ENCODE measurements at regions not wholly inside any gene's neighbourhood (a gene's known extent, or its start where the extent isn't known, plus 50 kb on each side); places are given as distances from the start of the nearest gene placed in this dataset.
"Not testable (repeated sequence)": the region's sequence is repeated elsewhere in the genome, so short reads cannot be mapped to it uniquely, and the experiment has no call there.

DNA sequence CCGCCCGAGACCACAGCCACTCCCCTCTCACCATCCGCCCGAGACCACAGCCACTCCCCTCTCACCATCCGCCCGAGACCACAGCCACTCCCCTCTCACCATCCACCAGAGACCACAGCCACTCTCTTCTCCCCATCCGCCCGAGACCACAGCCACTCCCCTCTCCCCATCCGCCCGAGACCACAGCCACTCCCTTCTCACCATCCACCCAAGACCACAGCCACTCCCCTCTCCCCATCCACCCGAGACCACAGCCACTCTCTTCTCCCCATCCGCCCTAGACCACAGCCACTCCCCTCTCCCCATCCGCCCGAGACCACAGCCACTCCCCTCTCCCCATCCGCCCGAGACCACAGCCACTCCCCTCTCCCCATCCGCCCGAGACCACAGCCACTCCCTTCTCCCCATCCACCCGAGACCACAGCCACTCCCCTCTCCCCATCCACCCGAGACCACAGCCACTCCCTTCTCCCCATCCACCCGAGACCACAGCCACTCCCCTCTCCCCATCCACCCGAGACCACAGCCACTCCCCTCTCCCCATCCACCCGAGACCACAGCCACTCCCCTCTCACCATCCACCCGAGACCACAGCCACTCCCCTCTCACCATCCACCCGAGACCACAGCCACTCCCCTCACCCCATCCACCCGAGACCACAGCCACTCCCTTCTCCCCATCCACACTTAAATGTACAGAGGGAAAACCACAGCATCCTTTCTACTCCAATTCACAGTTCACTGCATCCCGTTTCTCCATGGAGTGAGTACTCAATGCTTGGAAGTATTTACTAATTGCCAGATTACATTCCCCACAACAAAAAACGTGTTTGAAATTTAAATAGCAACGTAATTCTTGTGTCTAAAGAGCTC lies 83.5 kb upstream of the SFSWAP start:
- peak; percentile 45 for DNase-seq
- in situ Hi-C loops (cut with MboI; ENCODE audit: low pct_unique_long_range_greater_than_20kb, low sequenced_read_pairs), result not testable (repeated sequence)

DNA sequence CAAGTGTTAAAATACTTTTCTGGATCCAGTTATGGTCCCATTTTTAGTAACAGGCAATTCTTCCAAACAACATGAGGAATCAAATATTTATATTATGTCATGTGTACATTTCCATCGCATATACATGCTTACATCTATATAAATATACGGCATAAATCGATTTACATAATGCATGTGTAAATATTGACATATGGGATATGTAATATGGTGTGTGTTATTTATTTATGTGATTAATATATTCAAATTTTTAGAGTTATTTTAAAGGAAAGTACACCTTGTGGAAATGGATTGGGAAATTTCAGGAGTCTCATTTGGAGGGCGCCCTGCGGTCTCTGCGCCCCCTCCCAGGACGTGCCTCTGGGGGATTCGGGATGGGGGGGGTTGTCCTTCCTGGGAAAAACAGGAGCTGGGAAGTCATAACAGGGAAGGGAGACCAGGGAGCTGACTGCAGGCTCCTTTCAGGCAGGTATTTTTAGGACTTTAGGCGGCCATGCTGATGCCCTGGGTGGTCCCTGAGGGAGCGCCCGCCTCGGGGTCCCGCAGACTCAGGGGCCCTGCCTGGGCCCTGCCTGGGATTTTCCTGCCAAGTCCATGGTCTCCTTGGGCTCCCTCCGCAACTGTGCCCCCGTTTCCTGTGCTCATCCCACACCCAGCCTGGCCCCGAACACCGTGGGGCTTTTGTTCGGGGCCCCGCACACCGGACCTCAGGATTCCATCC lies 82.7 kb upstream of the SFSWAP start:
- no peak for DNase-seq
- in situ Hi-C loops (cut with MboI; ENCODE audit: low pct_unique_long_range_greater_than_20kb, low sequenced_read_pairs), result no loop called here

DNA sequence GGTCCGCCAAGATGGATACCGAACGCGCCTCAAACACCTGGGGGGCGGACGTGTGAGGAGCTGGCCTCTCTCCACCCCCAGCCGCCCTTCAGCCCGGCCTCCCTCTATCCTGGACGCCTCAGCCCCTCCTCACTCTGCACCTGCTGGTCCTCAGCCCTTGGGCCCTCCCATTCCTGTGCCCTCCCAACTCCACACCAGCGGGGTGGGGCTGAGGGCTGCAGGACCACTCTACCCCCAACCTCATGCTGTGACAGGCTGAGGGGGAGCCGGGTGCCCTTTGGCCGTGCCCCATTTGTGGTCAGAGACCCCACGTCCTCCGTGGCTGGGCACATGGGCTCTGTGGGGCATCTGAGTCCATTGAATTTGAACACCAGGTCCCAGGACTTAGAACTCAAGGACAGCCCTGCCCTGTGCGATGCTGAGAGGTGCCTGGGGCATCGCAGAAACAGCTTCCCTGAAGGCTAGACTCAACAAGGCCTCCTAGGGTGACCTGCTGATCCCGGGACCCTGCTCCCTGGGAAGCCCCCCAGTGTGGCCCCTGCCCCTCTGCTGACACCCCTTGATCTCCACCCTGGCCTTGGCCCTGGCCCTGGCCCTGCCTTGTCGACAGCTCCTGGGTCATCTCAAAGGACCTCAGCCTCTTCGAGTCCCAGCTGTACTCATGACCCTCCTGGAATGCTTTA lies 82.0 kb upstream of the SFSWAP start:
- no peak for DNase-seq
- in situ Hi-C loops (cut with MboI; ENCODE audit: low pct_unique_long_range_greater_than_20kb, low sequenced_read_pairs), result no loop called here

DNA sequence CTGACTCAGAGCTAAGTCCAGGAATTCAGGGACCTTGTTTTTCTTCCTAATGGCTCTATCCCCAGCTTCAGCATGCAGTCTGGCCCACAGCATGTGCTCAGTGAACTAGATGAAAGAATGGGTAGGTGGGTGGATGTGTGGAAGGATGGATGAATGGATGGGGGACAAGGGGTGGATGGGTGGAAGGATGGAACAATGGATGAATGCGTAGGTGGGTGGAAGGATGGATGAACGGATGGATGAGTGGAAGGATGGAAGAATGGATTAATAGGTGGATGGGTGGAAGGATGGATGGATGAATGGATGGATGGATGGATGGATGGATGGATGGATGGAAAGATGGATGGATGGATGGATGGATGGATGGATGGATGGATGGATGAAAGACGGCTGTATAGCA lies 79.7 kb upstream of the SFSWAP start:
- no peak for DNase-seq
- in situ Hi-C loops (cut with MboI; ENCODE audit: low pct_unique_long_range_greater_than_20kb, low sequenced_read_pairs), result no loop called here

DNA sequence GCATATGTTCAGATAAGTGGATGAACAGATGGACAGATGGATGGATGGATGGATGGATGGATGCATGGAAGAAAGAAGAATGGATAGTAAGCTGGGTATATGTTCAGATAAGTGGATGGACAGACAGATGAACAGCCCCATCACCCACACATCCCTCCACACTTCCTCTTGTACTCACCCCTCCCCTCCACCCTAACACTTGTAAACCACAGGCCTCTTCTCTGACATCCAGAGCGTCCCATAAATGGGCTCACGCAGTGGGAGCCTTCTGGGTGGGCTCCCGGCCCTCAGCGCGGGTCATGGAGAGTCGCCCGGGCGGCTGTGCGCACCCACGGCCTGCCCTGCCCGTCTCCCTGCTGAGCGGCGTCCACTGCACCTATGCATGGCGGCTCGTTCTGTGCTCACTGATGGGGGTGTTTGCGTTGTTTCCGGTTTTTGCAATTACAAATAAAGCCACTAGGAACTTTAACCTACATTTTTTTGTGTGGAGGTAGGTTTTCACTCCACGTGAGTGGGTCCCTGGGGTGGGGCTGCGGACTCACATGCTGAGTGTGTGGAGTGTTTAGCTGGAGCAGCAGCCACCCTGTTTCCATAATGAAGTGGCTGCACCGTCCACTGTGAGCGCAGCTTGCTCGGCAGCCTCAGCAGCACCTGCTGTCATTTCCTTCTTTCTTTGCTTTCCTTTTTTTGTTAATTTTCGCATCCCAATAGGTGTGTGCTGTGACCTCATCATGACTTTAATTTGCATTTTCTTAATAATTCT lies 78.8 kb upstream of the SFSWAP start:
- DNase-seq; in situ Hi-C loops (cut with MboI; ENCODE audit: low pct_unique_long_range_greater_than_20kb, low sequenced_read_pairs): not testable (repeated sequence)

DNA sequence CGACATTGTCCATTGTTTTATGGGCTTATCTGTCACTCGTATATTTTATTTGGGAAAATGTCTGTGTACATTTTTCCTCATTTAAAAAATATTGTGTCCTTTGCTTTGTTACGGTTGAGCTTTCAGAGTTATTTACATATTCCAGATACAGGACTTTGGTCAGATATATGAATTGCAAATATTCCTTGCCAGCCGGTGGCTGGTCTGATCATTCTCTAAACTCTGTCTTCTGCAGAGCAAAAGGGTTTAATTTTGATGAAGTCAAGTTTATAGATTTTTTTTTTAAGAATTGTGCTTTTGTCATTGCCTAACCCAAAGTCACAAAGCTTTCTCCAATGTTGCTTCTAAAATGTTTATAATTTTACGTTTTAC lies 78.3 kb upstream of the SFSWAP start:
- in situ Hi-C loops (cut with MboI; ENCODE audit: low pct_unique_long_range_greater_than_20kb, low sequenced_read_pairs), result not testable (repeated sequence)

DNA sequence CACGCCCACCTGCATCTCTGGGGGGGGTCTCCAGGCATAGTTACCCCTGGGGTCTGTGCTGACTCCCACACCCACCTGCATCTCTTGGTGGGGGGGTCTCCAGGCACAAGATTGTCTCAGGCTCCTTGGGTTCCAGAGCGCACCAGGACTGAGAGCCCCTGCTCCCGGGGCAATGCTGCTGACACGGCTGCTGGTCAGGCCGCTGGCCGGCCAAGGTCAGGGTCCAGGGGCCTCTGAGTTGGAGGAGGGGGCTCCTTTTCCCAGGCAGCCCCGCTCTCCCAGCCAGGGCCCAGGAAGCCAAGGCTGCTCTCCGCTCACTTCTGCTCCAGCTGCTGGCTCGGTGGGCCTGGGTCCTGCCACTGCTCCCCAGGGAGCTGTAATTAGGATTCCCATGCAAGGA lies 77.3 kb upstream of the SFSWAP start:
- DNase-seq; in situ Hi-C loops (cut with MboI; ENCODE audit: low pct_unique_long_range_greater_than_20kb, low sequenced_read_pairs): not testable (repeated sequence)

More for the DNA sequence above, 78.3 kb upstream of the SFSWAP start:
- not testable (repeated sequence) for DNase-seq

DNA sequence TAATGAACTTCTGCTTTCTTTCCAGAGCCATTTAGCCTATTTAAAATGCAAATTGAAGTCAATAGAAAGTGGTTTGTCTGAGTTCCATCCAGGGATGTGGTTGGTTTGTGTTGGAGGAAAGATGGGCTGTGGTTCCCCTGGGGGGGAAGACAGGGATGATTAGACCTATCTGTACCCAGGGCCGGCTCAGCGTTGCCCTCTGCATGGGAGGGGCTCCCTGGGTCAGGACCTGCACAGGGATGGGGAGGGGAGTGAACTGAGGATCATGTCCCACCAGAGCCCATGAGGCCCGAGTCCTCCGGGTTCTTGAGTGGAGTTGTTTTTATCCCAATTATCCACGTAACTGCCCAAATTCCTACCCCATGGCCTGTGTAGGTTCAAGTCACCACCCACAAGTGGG lies 76.9 kb upstream of the SFSWAP start:
- peak; percentile 19 for DNase-seq

DNA sequence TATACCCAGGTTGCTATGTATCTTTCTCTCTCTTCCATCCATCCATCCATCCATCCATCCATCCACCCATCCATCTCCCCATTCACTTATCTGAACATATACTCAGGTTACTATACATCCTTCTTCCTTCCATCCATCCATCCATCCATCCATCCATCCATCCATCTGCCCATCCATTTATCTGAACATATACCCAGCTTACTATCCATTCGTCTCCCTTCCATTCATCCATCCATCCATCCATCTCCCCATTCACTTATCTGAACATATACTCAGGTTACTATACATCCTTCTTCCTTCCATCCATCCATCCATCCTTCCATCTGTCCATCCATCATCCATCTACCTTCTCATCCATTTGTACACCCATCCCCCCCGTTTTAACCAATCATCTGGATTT lies 75.9 kb upstream of the SFSWAP start:
- in situ Hi-C loops (cut with MboI; ENCODE audit: low pct_unique_long_range_greater_than_20kb, low sequenced_read_pairs), result not testable (repeated sequence)

More for the DNA sequence above, 76.9 kb upstream of the SFSWAP start:
- in situ Hi-C loops (cut with MboI; ENCODE audit: low pct_unique_long_range_greater_than_20kb, low sequenced_read_pairs), result no loop called here

DNA sequence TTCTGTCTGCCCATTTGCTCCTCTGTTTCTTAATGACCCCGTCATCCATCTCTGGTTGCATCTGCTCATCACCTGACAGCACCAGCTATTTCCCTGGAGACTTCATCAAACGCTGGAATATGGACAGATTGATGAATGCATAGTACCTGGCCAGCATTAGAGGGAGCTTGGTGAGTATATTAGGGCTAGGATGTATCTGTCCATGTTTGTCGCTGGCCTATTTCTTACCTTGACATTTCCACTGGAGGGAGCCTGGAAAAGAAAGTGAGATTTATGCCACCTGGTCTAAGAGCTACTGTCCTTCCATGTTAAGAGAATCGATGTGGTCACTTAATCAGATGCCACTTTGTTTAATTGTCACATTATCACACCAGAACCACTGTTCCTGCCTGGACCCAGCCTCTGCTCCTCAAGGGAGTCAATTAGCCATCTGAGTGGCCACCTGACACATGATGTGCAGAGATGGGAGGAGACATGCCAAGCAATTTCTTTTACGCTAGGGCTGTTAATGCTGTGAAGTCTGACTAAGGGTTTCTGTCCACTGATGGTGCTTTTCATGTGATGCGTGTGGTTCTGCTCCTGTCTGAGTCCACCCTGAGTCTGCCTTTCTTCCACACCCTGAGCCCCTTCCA lies 75.3 kb upstream of the SFSWAP start:
- in situ Hi-C loops (cut with MboI; ENCODE audit: low pct_unique_long_range_greater_than_20kb, low sequenced_read_pairs), result no loop called here
- no peak for DNase-seq

More for the DNA sequence above, 75.9 kb upstream of the SFSWAP start:
- not testable (repeated sequence) for DNase-seq

DNA sequence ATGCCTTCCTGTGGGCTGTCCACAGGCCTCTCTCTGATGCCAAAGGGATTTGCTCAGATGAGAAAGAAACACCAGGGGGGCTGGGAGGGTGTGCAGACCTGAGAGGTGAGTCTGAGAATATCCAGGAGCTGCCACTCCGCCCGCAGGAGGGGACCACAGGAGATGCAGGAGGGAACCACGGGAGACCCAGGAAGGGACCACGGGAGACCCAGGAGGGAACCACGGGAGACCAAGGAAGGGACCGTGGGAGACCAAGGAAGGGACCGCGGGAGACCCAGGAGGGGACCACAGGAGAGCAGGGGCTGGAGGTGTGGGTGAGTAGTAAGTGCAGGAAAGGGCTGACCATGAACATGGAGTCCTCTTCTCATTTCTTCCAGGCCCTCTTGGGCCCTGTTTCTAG lies 74.6 kb upstream of the SFSWAP start:
- in situ Hi-C loops (cut with MboI; ENCODE audit: low pct_unique_long_range_greater_than_20kb, low sequenced_read_pairs), result no loop called here
- DNase-seq, result no peak

DNA sequence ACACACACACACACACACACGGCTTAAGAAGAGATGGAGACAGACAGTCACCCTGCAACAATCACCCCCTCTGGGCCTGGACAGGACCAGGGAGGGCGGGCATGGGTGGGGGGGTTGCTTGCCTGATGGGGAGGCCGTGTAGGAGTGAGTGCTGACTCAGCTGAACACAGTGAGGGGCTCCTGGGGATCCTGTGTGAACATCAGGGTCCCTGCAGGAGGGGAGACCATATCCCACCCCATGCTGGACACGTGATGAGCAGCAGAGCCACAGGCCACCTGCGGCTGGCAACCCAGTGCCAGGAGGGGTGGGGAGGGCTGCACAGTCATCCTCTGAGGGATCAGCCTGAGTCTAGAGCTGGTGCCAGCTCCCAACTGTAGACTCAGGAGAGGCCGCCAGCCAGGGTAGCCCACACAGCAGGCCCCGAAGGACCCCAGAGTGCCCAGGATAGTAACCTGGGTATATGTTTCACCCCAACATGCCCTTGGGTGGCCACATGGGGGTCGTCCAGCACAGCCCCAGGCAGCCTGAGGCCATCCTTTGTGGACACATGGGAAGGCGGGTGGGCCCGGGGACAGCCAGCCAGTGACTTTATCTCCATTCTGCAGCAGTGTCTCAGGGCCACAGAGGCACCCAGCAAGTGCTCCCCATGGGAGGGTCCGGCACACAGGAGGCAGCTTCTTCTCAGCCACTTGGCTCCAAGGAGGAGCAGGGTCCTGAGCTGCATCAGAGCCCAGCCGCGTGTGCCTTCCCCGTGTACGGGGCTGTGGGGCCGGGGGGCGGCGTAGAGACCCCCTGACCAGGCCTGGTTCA lies 73.7 kb upstream of the SFSWAP start:
- in situ Hi-C loops (cut with MboI; ENCODE audit: low pct_unique_long_range_greater_than_20kb, low sequenced_read_pairs), result no loop called here
- no peak for DNase-seq

DNA sequence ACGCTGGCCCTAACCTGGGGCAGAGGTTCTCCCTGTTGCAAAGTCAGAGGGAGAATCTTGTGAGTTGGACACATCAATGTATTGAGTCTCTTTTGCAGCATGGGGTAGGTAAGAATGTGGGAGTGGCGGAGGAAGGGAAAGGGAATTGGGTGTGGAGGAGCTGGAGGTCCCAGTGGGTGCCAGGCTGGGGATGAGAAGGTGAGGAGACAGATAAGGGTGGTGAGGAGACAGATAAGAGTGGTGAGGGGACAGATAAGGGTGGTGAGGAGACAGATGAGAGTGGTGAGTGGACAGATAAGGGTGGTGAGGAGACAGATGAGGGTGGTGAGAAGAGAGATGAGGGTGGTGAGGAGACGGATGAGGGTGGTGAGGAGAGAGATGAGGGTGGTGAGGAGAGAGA lies 72.9 kb upstream of the SFSWAP start:
- in situ Hi-C loops (cut with MboI; ENCODE audit: low pct_unique_long_range_greater_than_20kb, low sequenced_read_pairs), result no loop called here
- DNase-seq, result no peak

DNA sequence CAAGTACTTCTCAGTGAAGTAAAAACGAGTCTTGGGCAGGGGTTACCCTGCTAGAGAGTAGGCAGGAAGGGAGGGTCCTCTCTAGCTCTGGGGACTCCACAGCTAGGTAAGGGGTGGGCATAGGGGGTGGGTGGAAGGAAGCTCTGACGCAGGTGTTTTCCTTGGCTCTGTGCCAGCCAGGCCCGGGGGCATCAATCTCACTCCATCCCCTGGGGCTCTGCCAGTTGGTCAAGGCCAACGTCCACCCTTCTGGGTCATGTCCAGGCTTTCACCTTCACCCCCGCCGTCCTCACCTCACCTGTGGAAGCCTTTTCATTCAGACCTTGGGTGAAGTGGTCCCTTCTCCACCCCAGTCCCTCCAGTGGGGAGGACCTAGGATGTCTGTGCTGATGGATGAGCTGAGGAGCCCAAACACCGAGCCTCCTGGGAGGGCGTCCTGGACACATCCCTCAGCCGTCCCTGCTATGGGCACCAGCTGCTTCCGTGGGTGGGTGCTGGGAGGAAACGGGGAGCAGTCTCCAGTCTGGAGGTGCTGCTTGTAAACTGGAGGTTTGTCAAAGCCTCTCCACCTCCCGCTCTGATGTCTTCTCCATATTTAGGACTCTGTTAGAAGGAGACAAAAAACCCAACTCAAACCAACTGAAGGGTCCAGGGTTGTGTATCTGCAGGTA lies 71.5 kb upstream of the SFSWAP start:
- in situ Hi-C loops (cut with MboI; ENCODE audit: low pct_unique_long_range_greater_than_20kb, low sequenced_read_pairs), result no loop called here

DNA sequence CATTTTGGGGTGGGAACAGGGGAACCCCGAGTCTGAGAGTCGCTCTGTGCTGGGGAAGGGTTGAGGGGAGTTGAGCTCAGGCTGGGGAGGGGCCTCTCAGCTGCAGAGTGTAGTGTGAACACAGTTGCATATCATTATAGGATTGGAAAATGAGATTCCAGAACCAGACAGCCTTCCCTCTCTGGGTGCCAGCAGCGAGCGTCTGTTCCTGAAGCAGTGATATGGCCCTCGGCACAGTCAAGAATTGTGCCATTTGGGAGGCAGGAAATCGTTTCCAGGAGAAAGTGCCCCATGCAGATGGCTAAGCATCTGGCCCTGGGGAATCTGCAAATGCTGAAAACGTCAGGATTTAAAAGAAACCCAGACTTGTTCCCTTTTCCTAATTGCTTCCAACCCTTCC lies 70.4 kb upstream of the SFSWAP start:
- in situ Hi-C loops (cut with MboI; ENCODE audit: low pct_unique_long_range_greater_than_20kb, low sequenced_read_pairs), result no loop called here
- no peak for DNase-seq

More for the DNA sequence above, 71.5 kb upstream of the SFSWAP start:
- DNase-seq, result no peak

DNA sequence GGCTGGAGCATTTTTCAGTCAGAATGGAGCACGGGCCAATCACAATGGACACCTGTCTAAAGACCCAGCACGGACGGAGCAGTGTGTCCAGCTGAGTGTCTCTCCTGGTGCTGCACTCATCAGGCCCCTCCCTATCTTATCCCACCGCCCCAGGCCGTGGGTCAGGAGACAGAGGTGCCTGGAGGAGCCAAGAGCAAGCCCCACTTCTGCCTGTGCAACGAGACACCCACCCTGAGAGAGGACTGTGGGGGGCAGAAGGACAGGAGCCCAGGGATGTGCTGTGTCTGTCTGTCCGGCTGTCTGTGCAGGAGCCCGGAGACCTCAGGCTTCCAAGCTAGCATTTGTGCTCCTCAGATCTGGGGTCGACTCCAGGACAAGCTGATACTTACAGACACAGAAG lies 69.6 kb upstream of the SFSWAP start:
- no peak for DNase-seq
- in situ Hi-C loops (cut with MboI; ENCODE audit: low pct_unique_long_range_greater_than_20kb, low sequenced_read_pairs), result no loop called here

DNA sequence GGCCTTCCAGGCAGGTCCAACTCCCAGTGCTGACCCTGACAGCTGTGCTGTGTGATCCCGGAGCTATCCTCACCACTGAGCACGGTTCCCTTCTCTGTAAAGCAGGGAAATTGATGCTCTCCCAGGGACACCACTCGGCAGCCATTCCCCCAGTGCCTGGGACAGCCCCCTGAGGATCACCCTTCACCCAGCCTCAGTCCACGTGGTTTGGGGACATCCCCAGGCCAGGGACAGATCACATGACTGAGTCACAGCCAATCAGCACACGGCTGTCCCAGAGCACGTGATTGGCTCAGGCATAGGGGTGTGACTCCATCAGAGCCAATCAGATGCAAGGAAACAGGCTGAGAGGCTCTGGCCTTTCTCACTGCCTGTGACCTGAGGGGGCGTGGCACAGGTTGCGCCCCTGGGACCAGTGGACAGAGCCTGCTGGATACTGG lies 68.8 kb upstream of the SFSWAP start:
- in situ Hi-C loops (cut with MboI; ENCODE audit: low pct_unique_long_range_greater_than_20kb, low sequenced_read_pairs), result no loop called here
- no peak for DNase-seq

Measured in KBM-7 (cell line).